Mesothelial cell of epicardium (in vitro differentiated cells): ENCODE measurements at regions not wholly inside any gene's neighbourhood (a gene's known extent, or its start where the extent isn't known, plus 50 kb on each side); places are given as distances from the start of the nearest gene placed in this dataset.

ENCODE experiments used
- DNase-seq, 2 experiments: peaks; one replicate each; pipeline ENCODE4 v3.0.0; 2021; ENCODE audit warnings: low spot score in 2 of 2; ENCODE audit not compliant: unreplicated experiment in 2 of 2
- H3K27ac Mint-ChIP-seq: 2 replicates; pipeline ENCODE4 v1.8.0; 2021; ENCODE audit warnings: mixed read lengths
- H3K27me3 Mint-ChIP-seq: 2 replicates; pipeline ENCODE4 v1.8.0; 2021; ENCODE audit warnings: low read depth, mixed read lengths
- H3K36me3 Mint-ChIP-seq: 2 replicates; pipeline ENCODE4 v1.8.0; 2021; ENCODE audit warnings: mixed read lengths
- H3K4me1 Mint-ChIP-seq: 2 replicates; pipeline ENCODE4 v1.8.0; 2021; ENCODE audit warnings: mixed read lengths
- H3K4me3 Mint-ChIP-seq: 2 replicates; pipeline ENCODE4 v1.8.0; 2021; ENCODE audit warnings: mild to moderate bottlenecking, moderate library complexity, mixed read lengths
- H3K9me3 Mint-ChIP-seq: 2 replicates; pipeline ENCODE4 v1.8.0; 2021; ENCODE audit warnings: mixed read lengths
- CTCF ChIP-seq: fragments of 200-600 bp; sonication (generic); IDR thresholded peaks from one replicate; pipeline ENCODE4 v1.5.0; 2021; ENCODE audit warnings: antibody characterized with exemption; ENCODE audit not compliant: unreplicated experiment

- no peak for TF ChIP-seq CTCF
- Mint-ChIP-seq H3K27ac (no peak overlapping the region), H3K36me3 (no peaks in the 10 kb centered on the region), H3K4me3 (no peak overlapping the region), H3K9me3 (no peaks in the 10 kb centered on the region), H3K27me3 (peaks cover 47% of the 10 kb centered on the region), H3K4me1 (peaks cover 14% of the 10 kb centered on the region)
- no peak for DNase-seq
These were observed 76.1 kb upstream of the HSF2 start for GRCh38 chr6:122323361-122323760.

GRCh38 chr6:122330315-122330714, 69.1 kb upstream of the HSF2 start:
- no peaks in the 10 kb centered on the region for H3K36me3 Mint-ChIP-seq
- no peaks in the 10 kb centered on the region for H3K4me1 Mint-ChIP-seq
- no peak overlapping the region for H3K4me3 Mint-ChIP-seq
- no peaks in the 10 kb centered on the region for H3K9me3 Mint-ChIP-seq
- H3K27me3 Mint-ChIP-seq, result peaks cover 20% of the 10 kb centered on the region
- DNase-seq, result no peak
- TF ChIP-seq CTCF, result no peak
- H3K27ac Mint-ChIP-seq, result no peak overlapping the region

GRCh38 chr6:122337645-122338044, 61.8 kb upstream of the HSF2 start:
- no peaks in the 10 kb centered on the region for H3K9me3 Mint-ChIP-seq
- H3K27ac Mint-ChIP-seq, result no peak overlapping the region
- no peak for TF ChIP-seq CTCF
- no peak for DNase-seq
- H3K27me3 Mint-ChIP-seq, result peaks cover 31% of the 10 kb centered on the region
- no peak overlapping the region for H3K4me3 Mint-ChIP-seq
- no peaks in the 10 kb centered on the region for H3K4me1 Mint-ChIP-seq
- H3K36me3 Mint-ChIP-seq, result no peaks in the 10 kb centered on the region

GRCh38 chr6:122339661-122340060, 59.8 kb upstream of the HSF2 start:
- no peak for TF ChIP-seq CTCF
- Mint-ChIP-seq H3K27me3 (peaks cover 44% of the 10 kb centered on the region), H3K4me3 (no peak overlapping the region), H3K9me3 (no peaks in the 10 kb centered on the region), H3K27ac (no peak overlapping the region), H3K36me3 (no peaks in the 10 kb centered on the region), H3K4me1 (no peaks in the 10 kb centered on the region)
- DNase-seq, result no peak

GRCh38 chr6:122347280-122347679, 52.2 kb upstream of the HSF2 start:
- no peaks in the 10 kb centered on the region for H3K9me3 Mint-ChIP-seq
- H3K36me3 Mint-ChIP-seq, result no peaks in the 10 kb centered on the region
- no peak overlapping the region for H3K4me3 Mint-ChIP-seq
- TF ChIP-seq CTCF, result no peak
- DNase-seq, result no peak
- peaks cover 36% of the 10 kb centered on the region for H3K27me3 Mint-ChIP-seq
- peaks cover 2% of the 10 kb centered on the region for H3K4me1 Mint-ChIP-seq
- no peak overlapping the region for H3K27ac Mint-ChIP-seq

GRCh38 chr6:122347751-122348150, 51.7 kb upstream of the HSF2 start:
- no peak for DNase-seq
- Mint-ChIP-seq H3K27ac (no peak overlapping the region), H3K4me3 (no peak overlapping the region), H3K4me1 (peaks cover 3% of the 10 kb centered on the region), H3K27me3 (peaks cover 35% of the 10 kb centered on the region), H3K36me3 (no peaks in the 10 kb centered on the region), H3K9me3 (no peaks in the 10 kb centered on the region)
- TF ChIP-seq CTCF, result no peak
